SK-N-MC (cell line): ENCODE measurements at regions not wholly inside any gene's neighbourhood (a gene's known extent, or its start where the extent isn't known, plus 50 kb on each side); places are given as distances from the start of the nearest gene placed in this dataset.
A peak's percentile ranks its signal among the peaks of the same experiment; 100 is the strongest.

Source experiments
- DNase-seq: peaks from one replicate; pipeline ENCODE4 v3.0.0-alpha.2; 2011; ENCODE audit warnings: low read depth, low spot score
- H3K27ac ChIP-seq: fragments of 200-600 bp; sonication (generic); 2 replicates; pipeline ENCODE4 v1.5.1; 2016; ENCODE audit warnings: mixed run types
- H3K36me3 ChIP-seq: fragments of 200-600 bp; sonication (generic); 2 replicates; pipeline ENCODE4 v1.6.1; 2017; ENCODE audit warnings: antibody characterized with exemption, low read length, mixed read lengths; ENCODE audit not compliant: insufficient read depth
- H3K4me3 ChIP-seq: fragments of 200-600 bp; sonication (generic); 2 replicates; pipeline ENCODE4 v1.5.1; 2016
- H3K9ac ChIP-seq: fragments of 200-600 bp; sonication (generic); 2 replicates; pipeline ENCODE4 v1.8.0; 2017; ENCODE audit warnings: mixed run types, mixed read lengths; ENCODE audit not compliant: insufficient read length
- H3K9me3 ChIP-seq: fragments of 200-600 bp; sonication (generic); 2 replicates; pipeline ENCODE4 v1.6.1; 2017; ENCODE audit warnings: low read depth, mild to moderate bottlenecking, antibody characterized with exemption, low read length, moderate library complexity, mixed read lengths
- EZH2 ChIP-seq: fragments of 200-600 bp; sonication (generic); IDR thresholded peaks from one replicate; pipeline ENCODE4 v1.6.1; 2017; ENCODE audit warnings: antibody characterized with exemption
- FOXP2 ChIP-seq: optimal IDR thresholded peaks from 2 replicates; pipeline ENCODE3; 2011; ENCODE audit warnings: mild to moderate bottlenecking, moderate library complexity; ENCODE audit not compliant: insufficient read depth; ENCODE audit errors: extremely low read length, control extremely low read depth
- POLR2AphosphoS5 ChIP-seq: IDR thresholded peaks from 2 replicates; pipeline ENCODE4 v1.6.1; 2012; ENCODE audit warnings: mild to moderate bottlenecking, low read depth, low read length, borderline replicate concordance

DNA sequence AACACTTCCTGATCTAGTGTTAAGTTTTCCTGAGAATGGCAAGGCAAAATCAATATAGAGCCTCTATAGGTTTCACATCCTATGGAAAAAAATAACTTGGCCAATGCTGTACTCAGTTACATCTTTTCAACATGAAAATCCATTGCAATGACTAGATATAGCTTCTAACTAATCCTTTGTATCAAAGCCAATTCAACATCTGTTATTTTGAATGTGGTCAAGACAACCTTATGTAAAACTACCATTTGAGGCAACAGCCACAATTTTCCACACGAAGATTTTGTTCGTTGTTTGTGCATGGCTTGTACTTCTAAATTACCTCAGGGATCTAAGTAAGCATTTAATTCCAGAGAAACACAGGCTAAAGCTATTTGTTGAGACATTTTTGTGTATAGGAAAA, 637.8 kb upstream of the EYS start:
- Histone ChIP-seq H3K9ac (no peak overlapping the region), H3K9me3 (no peaks in the 10 kb centered on the region), H3K27ac (no peak overlapping the region), H3K4me3 (no peak overlapping the region), H3K36me3 (no peaks in the 10 kb centered on the region)
- TF ChIP-seq EZH2 (no peak), POLR2AphosphoS5 (no peak), FOXP2 (no peak)
- no peak for DNase-seq

DNA sequence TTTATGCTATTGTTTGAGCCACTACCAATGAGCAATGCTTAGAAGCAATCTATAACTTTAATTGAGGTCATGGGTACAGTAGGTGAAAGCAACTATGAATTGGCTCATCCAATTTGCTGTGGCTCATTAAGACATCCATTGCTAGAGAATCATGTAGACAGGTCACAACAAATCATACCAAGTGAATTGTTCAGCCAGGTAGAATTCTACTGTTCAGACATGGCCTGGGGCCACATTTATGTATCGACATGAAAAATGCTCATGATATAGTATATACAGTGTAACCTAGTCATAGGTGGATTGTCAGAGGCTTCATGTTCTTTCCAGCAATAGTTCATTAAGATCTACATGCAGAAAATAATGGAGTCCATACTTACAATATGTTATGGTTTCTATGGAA, 633.7 kb upstream of the EYS start:
- Histone ChIP-seq H3K27ac (no peak overlapping the region), H3K9me3 (no peaks in the 10 kb centered on the region), H3K36me3 (no peaks in the 10 kb centered on the region), H3K9ac (no peak overlapping the region), H3K4me3 (no peak overlapping the region)
- TF ChIP-seq EZH2, result no peak
- TF ChIP-seq POLR2AphosphoS5, result no peak
- no peak for TF ChIP-seq FOXP2
- no peak for DNase-seq

DNA sequence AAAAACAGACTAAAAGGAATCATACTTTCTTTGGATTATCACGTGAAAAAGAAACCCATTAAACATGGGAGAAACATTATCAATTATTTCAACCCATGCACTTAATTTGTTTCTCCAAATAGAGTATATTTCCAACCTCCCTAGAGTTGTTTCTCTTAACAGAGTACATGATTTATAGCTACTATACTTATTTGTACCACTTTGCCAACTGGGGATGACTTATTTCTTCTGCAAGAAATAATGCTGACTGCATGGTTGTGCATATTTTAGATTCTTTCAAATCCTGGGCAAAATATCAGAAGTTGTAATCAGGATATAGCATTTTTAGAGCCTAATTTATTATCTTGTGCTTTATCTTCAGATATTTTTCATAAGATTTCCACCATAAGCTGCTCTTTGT, 629.1 kb upstream of the EYS start:
- peak; percentile 35 for DNase-seq
- H3K9me3 ChIP-seq, result no peaks in the 10 kb centered on the region
- H3K36me3 ChIP-seq, result no peaks in the 10 kb centered on the region
- H3K27ac ChIP-seq, result peak overlapping the region; percentile 29; the same call in 1 of the 2 replicates
- no peak overlapping the region for H3K9ac ChIP-seq
- TF ChIP-seq FOXP2, result no peak
- no peak for TF ChIP-seq POLR2AphosphoS5
- no peak for TF ChIP-seq EZH2
- no peak overlapping the region for H3K4me3 ChIP-seq

DNA sequence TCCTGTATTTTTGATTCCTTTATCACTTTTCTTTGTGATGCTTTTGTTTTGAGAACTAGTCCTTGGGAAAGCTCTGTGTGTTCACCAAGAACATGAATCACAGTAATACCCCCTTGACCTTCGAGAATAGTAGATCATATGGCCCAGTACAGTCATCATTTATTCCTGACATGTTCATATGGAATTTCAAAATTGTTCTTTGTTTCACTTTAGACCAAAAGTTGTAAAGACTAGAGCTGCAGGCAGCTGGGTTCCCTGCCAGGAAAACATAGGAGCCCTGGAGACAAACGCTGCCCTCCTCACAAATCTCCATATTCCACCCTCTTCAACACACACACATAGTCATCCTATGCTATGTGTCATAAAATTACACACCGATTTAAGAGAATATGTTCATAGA, 621.2 kb upstream of the EYS start:
- H3K4me3 ChIP-seq, result no peak overlapping the region
- H3K9ac ChIP-seq, result no peak overlapping the region
- H3K9me3 ChIP-seq, result no peaks in the 10 kb centered on the region
- no peaks in the 10 kb centered on the region for H3K36me3 ChIP-seq
- no peak overlapping the region for H3K27ac ChIP-seq
- DNase-seq, result no peak
- TF ChIP-seq FOXP2, result no peak
- TF ChIP-seq POLR2AphosphoS5, result no peak
- no peak for TF ChIP-seq EZH2

DNA sequence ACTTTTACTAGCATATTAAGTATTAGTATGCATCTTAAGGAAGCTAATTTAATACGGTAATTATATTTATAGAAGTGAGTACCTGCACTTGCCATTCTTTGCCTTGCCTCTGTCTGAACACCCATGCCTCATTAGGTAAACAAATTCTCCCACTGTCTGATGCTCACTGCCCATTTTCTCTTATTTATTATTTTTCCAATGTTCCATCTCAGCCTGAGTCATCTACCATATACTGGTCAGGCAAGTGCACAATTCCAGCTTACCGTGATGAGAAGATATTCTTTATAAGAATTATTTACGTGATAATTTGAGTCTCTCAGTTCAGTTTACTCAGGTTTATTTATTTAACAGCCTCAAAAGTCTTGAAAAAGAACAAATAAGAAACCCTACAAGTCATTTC, 619.2 kb upstream of the EYS start:
- no peak overlapping the region for H3K4me3 ChIP-seq
- H3K9me3 ChIP-seq, result no peaks in the 10 kb centered on the region
- no peak overlapping the region for H3K9ac ChIP-seq
- TF ChIP-seq FOXP2 (no peak), POLR2AphosphoS5 (no peak), EZH2 (no peak)
- no peak for DNase-seq
- H3K36me3 ChIP-seq, result no peaks in the 10 kb centered on the region
- no peak overlapping the region for H3K27ac ChIP-seq

DNA sequence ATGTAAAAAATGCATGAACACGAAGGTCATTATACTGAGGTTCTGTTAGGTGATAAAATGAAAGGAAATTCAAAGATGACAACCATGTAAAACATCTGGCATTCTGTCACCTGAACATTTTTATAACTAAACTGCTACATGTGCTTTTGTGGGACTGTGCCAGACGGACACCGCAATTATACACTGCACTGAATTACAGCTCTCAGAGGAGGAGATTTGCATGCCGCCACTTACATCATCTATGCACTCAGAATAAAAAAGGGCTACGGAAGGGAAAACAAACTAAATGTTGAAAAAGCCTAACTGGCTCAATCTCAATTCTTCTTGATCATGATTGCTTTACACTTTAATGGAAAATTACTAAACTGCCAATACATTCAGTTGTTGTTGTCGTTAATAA, 614.0 kb upstream of the EYS start:
- H3K9me3 ChIP-seq, result no peaks in the 10 kb centered on the region
- TF ChIP-seq EZH2 (no peak), FOXP2 (no peak), POLR2AphosphoS5 (no peak)
- no peak for DNase-seq

DNA sequence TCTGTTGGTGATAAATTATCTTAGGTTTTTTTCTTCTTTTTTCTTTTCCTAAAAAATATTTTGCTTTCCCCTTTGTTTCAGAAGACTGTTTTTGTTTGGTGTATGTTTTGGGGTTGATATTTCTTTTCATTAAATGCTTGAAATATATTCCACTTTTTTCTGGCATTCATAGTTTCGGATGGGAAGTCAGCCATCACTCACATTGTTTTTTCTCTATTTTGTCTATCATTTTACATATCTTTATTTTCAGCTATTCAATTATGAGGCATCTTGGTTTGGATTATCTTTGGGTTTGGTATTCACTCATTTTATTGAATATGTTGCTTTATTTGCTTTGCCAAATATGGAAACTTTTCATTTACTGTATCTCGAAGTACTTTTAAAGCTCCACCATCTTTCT, 600.5 kb upstream of the EYS start:
- no peak for DNase-seq
- no peak overlapping the region for H3K9ac ChIP-seq

More for the DNA sequence above, 614.0 kb upstream of the EYS start:
- H3K27ac ChIP-seq, result no peak overlapping the region
- H3K36me3 ChIP-seq, result no peaks in the 10 kb centered on the region
- H3K4me3 ChIP-seq, result no peak overlapping the region
- no peak overlapping the region for H3K9ac ChIP-seq

DNA sequence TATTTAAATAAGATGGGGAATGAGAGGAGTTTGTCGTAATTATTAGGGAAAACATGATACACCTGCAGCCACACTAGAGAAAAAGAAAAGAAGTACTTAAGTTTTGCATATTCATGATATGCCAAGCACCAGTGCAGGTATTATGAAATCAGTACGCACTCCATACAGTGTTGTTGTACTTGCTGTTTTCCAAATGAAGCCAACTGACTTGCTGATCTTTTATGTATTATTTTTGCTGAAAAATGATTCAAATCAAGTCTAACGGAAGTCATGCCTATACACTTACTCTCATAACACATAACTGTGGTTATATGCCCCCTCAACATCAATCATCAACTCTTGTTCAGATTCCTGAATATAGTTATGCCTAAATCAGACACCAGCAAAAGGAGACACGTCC, 584.9 kb upstream of the EYS start:
- DNase-seq, result peak; percentile 68
- H3K9ac ChIP-seq, result no peak overlapping the region
- no peaks in the 10 kb centered on the region for H3K9me3 ChIP-seq
- H3K4me3 ChIP-seq, result 0 out of 2 replicates have a peak overlapping the region, but pooled peaks have one; percentile 14
- no peaks in the 10 kb centered on the region for H3K36me3 ChIP-seq
- H3K27ac ChIP-seq, result no peak overlapping the region
- TF ChIP-seq POLR2AphosphoS5 (no peak; the same call in 1 of the 2 replicates), FOXP2 (peak; percentile 65)

More for the DNA sequence above, 600.5 kb upstream of the EYS start:
- H3K27ac ChIP-seq, result no peak overlapping the region
- no peak overlapping the region for H3K4me3 ChIP-seq
- TF ChIP-seq POLR2AphosphoS5, result no peak
- no peak for TF ChIP-seq EZH2
- no peak for TF ChIP-seq FOXP2
- no peaks in the 10 kb centered on the region for H3K36me3 ChIP-seq
- H3K9me3 ChIP-seq, result peaks cover 11% of the 10 kb centered on the region; the same call in 1 of the 2 replicates

DNA sequence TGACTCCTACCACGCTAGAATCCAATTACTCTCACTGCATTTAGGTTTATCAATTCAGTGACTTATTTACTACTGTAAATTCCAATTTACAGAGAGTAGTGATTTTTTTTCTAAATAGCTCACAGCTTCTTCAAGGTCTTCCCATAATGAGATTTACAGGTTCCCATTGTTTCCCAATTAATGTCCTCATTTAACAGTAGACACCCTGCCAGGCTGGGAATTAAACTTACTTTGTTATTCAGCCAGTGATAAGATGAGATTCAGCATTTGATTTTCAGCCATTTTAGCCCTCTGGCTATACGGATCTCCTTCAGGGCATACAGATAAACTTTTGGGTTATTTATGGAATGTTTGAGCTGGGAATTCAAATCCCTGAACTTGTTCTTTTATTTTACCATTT, 582.9 kb upstream of the EYS start:
- TF ChIP-seq FOXP2, result no peak
- no peak for TF ChIP-seq POLR2AphosphoS5
- no peak for TF ChIP-seq EZH2
- Histone ChIP-seq H3K36me3 (no peaks in the 10 kb centered on the region), H3K9me3 (no peaks in the 10 kb centered on the region), H3K27ac (no peak overlapping the region), H3K4me3 (no peak overlapping the region), H3K9ac (no peak overlapping the region)
- no peak for DNase-seq
